Neural cell (in vitro differentiated cells): ENCODE measurements at regions not wholly inside any gene's neighbourhood (a gene's known extent, or its start where the extent isn't known, plus 50 kb on each side); places are given as distances from the start of the nearest gene placed in this dataset.

ENCODE experiments used
- CTCF ChIP-seq: fragments of 450-650 bp; IDR thresholded peaks from 2 replicates; pipeline ENCODE4 v1.5.1; 2014; ENCODE audit warnings: antibody characterized with exemption, mild to moderate bottlenecking, moderate library complexity; ENCODE audit not compliant: poor library complexity, severe bottlenecking
- EP300 ChIP-seq: fragments of 450-650 bp; conservative IDR thresholded peaks from 2 replicates; pipeline ENCODE4 v1.6.1; 2014; ENCODE audit warnings: antibody characterized with exemption, mild to moderate bottlenecking, moderate library complexity; ENCODE audit not compliant: poor library complexity, severe bottlenecking
- EZH2 ChIP-seq: fragments of 200-600, 300-800 bp; shearing (Covaris generic), sonication (generic); IDR thresholded peaks from 2 replicates; pipeline ENCODE4 v1.6.1; 2014; ENCODE audit warnings: antibody characterized with exemption, low read length, borderline replicate concordance, mild to moderate bottlenecking; ENCODE audit not compliant: insufficient read depth, poor library complexity, severe bottlenecking
- MXI1 ChIP-seq: fragments of 450-650 bp; conservative IDR thresholded peaks from 2 replicates; pipeline ENCODE4 v1.6.1; 2014; ENCODE audit warnings: antibody characterized with exemption, mild to moderate bottlenecking; ENCODE audit not compliant: poor library complexity, severe bottlenecking
- TAF1 ChIP-seq: IDR thresholded peaks from 2 replicates; pipeline ENCODE4 v1.6.1; 2012; ENCODE audit warnings: low read depth

DNA sequence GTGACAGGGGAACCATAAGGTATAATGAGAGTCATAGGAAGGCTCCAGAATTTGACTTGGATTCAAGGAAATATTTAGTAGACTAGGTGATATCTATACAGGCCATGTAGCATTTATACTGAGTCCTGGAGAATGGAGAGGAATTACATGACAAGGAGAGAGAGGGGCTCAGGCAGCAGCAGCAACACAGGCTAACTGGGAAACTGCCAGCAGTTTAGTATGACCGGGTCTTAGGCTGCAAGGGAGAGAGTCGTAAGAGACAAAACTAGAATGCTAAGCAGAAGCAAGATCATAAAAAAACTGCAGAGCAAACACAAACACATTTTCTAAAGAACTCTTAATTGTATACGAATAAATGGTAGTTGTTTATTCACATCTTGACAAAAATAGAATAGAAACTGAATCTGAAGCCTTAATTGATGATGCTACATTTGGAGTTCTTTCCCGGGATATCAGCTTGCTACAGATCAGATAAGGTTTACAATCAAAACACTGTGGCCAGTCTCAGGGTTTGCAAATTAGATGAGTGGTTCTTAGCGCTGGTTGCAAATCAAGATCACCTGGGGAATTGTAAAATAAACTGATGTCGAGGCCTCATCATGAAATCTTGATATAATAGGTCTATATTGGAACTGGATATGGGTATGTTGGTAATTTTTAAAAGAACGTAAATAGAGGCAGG is 480.0 kb upstream of the C9orf72 start:
- TF ChIP-seq EP300, result no peak
- no peak for TF ChIP-seq EZH2
- no peak for TF ChIP-seq TAF1
- TF ChIP-seq CTCF, result no peak
- no peak for TF ChIP-seq MXI1
